ENCODE measurements at regions not wholly inside any gene's neighbourhood (a gene's known extent, or its start where the extent isn't known, plus 50 kb on each side); places are given as distances from the start of the nearest gene placed in this dataset.

GRCh38 chr16:61596655-61597054 lies 439.6 kb downstream of the CDH8 start:
- TF ChIP-seq YY1 (IDR thresholded peaks at IDR 0.05; ENCODE audit: low read depth) (no peak), FOXM1 (IDR thresholded peaks at IDR 0.05; ENCODE audit: borderline replicate concordance, low read depth) (no peak)

- TF ChIP-seq TAF1 (IDR thresholded peaks at IDR 0.05; ENCODE audit: low read depth) (no peak), EP300 (IDR thresholded peaks at IDR 0.05; ENCODE audit: borderline replicate concordance) (no peak), NFIC (IDR thresholded peaks at IDR 0.05) (no peak), TCF12 (IDR thresholded peaks at IDR 0.05; ENCODE audit: low read depth) (no peak), USF1 (IDR thresholded peaks at IDR 0.05) (no peak), EGR1 (IDR thresholded peaks at IDR 0.05) (no peak), TEAD4 (IDR thresholded peaks at IDR 0.05) (no peak), RAD21 (IDR thresholded peaks at IDR 0.05; ENCODE audit: low read depth) (no peak), CREB1 (IDR thresholded peaks at IDR 0.05; ENCODE audit: low read depth) (no peak), CEBPB (IDR thresholded peaks at IDR 0.05) (no peak), YY1 (IDR thresholded peaks at IDR 0.05; ENCODE audit: low read depth) (no peak)
- TF ChIP-seq, protein P1, sequence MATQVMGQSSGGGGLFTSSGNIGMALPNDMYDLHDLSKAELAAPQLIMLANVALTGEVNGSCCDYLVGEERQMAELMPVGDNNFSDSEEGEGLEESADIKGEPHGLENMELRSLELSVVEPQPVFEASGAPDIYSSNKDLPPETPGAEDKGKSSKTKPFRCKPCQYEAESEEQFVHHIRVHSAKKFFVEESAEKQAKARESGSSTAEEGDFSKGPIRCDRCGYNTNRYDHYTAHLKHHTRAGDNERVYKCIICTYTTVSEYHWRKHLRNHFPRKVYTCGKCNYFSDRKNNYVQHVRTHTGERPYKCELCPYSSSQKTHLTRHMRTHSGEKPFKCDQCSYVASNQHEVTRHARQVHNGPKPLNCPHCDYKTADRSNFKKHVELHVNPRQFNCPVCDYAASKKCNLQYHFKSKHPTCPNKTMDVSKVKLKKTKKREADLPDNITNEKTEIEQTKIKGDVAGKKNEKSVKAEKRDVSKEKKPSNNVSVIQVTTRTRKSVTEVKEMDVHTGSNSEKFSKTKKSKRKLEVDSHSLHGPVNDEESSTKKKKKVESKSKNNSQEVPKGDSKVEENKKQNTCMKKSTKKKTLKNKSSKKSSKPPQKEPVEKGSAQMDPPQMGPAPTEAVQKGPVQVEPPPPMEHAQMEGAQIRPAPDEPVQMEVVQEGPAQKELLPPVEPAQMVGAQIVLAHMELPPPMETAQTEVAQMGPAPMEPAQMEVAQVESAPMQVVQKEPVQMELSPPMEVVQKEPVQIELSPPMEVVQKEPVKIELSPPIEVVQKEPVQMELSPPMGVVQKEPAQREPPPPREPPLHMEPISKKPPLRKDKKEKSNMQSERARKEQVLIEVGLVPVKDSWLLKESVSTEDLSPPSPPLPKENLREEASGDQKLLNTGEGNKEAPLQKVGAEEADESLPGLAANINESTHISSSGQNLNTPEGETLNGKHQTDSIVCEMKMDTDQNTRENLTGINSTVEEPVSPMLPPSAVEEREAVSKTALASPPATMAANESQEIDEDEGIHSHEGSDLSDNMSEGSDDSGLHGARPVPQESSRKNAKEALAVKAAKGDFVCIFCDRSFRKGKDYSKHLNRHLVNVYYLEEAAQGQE (IDR thresholded peaks at IDR 0.05; ENCODE audit: low read depth) = no peak
Observed at GRCh38 chr16:61595605-61596004, 440.6 kb downstream of the CDH8 start.

DNA sequence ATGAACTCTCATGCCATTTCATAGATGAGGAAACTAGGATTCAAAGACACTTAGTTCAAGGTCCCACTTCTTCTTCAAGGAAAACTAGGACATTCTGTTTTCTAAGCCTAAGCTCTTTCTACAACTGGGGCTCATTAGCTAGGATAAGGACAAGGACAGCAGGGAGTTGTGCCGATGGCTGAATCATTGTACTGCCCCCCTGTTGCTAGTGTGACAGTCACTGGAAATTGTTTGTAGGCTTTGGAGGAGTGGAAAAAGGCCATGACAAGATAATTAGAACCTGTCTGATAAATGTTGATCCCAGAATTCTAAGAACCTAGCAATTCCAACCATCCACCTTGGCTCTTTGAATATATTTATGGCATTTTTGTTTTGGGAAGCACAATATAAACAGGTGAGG lies 445.7 kb downstream of the CDH8 start:
- no peak for TF ChIP-seq CEBPB (IDR thresholded peaks at IDR 0.05)
- no peak for TF ChIP-seq NFIC (IDR thresholded peaks at IDR 0.05)
- no peak for TF ChIP-seq CREB1 (IDR thresholded peaks at IDR 0.05; ENCODE audit: low read depth)
- TF ChIP-seq EGR1 (IDR thresholded peaks at IDR 0.05) = no peak
- no peak for TF ChIP-seq TEAD4 (IDR thresholded peaks at IDR 0.05)
- no peak for TF ChIP-seq TAF1 (IDR thresholded peaks at IDR 0.05; ENCODE audit: low read depth)
- no peak for TF ChIP-seq RAD21 (IDR thresholded peaks at IDR 0.05; ENCODE audit: low read depth)
- no peak for TF ChIP-seq YY1 (IDR thresholded peaks at IDR 0.05; ENCODE audit: low read depth)
- TF ChIP-seq USF1 (IDR thresholded peaks at IDR 0.05) = no peak
- no peak for TF ChIP-seq MAX (IDR thresholded peaks at IDR 0.05)
- TF ChIP-seq EP300 (IDR thresholded peaks at IDR 0.05; ENCODE audit: borderline replicate concordance) = no peak
- TF ChIP-seq FOXM1 (IDR thresholded peaks at IDR 0.05; ENCODE audit: borderline replicate concordance, low read depth) = no peak
- no peak for TF ChIP-seq ZBTB7A (IDR thresholded peaks at IDR 0.05; ENCODE audit: low read depth)

- TF ChIP-seq MAX (IDR thresholded peaks at IDR 0.05) (no peak), RAD21 (IDR thresholded peaks at IDR 0.05; ENCODE audit: low read depth) (no peak), FOXM1 (IDR thresholded peaks at IDR 0.05; ENCODE audit: borderline replicate concordance, low read depth) (no peak), NFIC (IDR thresholded peaks at IDR 0.05) (no peak), YY1 (IDR thresholded peaks at IDR 0.05; ENCODE audit: low read depth) (no peak), CREB1 (IDR thresholded peaks at IDR 0.05; ENCODE audit: low read depth) (no peak), TAF1 (IDR thresholded peaks at IDR 0.05; ENCODE audit: low read depth) (no peak), EGR1 (IDR thresholded peaks at IDR 0.05) (no peak)
- TF ChIP-seq, protein P1 (IDR thresholded peaks at IDR 0.05; ENCODE audit: low read depth) = no peak
Observed at GRCh38 chr16:61587526-61587925, 448.7 kb downstream of the CDH8 start.

DNA sequence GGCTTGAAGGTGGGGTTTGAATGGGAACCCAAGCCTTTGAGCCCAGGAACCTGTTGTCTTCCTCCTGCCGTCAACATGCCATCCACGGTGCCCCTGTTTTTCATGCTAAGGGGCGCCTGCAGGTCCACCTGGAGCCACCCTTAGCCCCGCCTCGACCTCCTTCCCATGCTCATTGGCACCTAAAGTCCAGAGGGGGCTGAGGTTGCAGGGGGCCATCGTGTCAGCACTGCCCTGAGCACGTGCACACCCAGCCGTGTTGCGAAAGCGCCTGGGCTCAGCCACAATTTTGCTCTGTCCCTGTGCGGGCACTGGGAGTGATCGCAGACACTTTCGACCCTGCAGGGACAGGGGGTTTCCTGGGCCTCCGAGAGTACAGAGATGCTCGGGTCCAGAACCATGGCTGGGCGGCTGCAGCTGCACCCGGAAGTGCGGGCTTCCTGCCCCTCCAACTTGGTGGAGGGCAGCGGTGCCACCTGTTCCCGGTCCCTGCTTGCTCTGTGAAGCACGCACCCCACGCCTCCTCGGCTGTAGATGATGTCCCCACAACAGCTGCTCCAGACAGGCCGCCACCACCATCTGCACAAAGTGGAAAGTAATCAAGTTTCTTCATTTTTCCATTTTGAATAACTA lies 454.7 kb downstream of the CDH8 start:
- TF ChIP-seq YY1 (IDR thresholded peaks at IDR 0.05; ENCODE audit: low read depth) (no peak), TCF12 (IDR thresholded peaks at IDR 0.05; ENCODE audit: low read depth) (no peak), EGR1 (IDR thresholded peaks at IDR 0.05) (no peak), RAD21 (IDR thresholded peaks at IDR 0.05; ENCODE audit: low read depth) (no peak), USF1 (IDR thresholded peaks at IDR 0.05) (no peak), TEAD4 (IDR thresholded peaks at IDR 0.05) (no peak), EP300 (IDR thresholded peaks at IDR 0.05; ENCODE audit: borderline replicate concordance) (no peak), CREB1 (IDR thresholded peaks at IDR 0.05; ENCODE audit: low read depth) (no peak), ZBTB7A (IDR thresholded peaks at IDR 0.05; ENCODE audit: low read depth) (no peak), CEBPB (IDR thresholded peaks at IDR 0.05) (no peak), FOXM1 (IDR thresholded peaks at IDR 0.05; ENCODE audit: borderline replicate concordance, low read depth) (no peak), TAF1 (IDR thresholded peaks at IDR 0.05; ENCODE audit: low read depth) (no peak), MAX (IDR thresholded peaks at IDR 0.05) (no peak), NFIC (IDR thresholded peaks at IDR 0.05) (no peak)
- TF ChIP-seq, protein P1 (IDR thresholded peaks at IDR 0.05; ENCODE audit: low read depth) = no peak
